ENCODE measurements at regions not wholly inside any gene's neighbourhood (a gene's known extent, or its start where the extent isn't known, plus 50 kb on each side); places are given as distances from the start of the nearest gene placed in this dataset.

DNA sequence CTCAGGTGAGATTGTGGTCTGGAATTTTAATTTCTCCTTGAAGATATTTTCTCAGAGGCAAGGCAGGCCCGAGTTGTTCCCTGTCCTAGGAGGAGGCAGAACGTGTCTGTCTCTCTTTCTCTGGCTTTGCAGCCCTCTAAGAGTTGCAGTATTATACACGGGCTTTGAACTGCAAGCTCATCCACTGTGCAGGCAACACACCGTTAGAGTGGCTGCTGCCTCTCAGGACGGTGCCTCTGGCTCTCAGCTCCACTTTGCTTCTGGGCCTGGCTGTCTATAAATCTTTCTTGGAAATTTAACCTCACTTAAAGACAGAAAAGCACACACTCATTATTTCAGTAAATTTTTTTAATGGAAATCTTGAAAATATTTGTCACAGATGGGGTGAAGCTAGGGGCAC is 170.1 kb upstream of the ADCY2 start:
- Histone ChIP-seq H3K4me3 (ENCODE audit: insufficient read depth, low read depth, low read length) (no peak overlapping the region), H3K27me3 (ENCODE audit: control insufficient read depth, insufficient read depth, low read length, poor library complexity, severe bottlenecking) (no peaks in the 10 kb centered on the region), H3K9me3 (ENCODE audit: control insufficient read depth, low read length) (no peaks in the 10 kb centered on the region), H3K27ac (ENCODE audit: insufficient read depth, low read depth, low read length, poor library complexity, severe bottlenecking) (no peak overlapping the region), H3K4me1 (ENCODE audit: control insufficient read depth, insufficient read depth, low read length) (no peaks in the 10 kb centered on the region), H3K36me3 (ENCODE audit: control insufficient read depth, insufficient read depth, low read length) (no peaks in the 10 kb centered on the region)
- 92 to 95% methylated on average over 5 of the region's 5 CpGs for WGBS, 2 experiments

DNA sequence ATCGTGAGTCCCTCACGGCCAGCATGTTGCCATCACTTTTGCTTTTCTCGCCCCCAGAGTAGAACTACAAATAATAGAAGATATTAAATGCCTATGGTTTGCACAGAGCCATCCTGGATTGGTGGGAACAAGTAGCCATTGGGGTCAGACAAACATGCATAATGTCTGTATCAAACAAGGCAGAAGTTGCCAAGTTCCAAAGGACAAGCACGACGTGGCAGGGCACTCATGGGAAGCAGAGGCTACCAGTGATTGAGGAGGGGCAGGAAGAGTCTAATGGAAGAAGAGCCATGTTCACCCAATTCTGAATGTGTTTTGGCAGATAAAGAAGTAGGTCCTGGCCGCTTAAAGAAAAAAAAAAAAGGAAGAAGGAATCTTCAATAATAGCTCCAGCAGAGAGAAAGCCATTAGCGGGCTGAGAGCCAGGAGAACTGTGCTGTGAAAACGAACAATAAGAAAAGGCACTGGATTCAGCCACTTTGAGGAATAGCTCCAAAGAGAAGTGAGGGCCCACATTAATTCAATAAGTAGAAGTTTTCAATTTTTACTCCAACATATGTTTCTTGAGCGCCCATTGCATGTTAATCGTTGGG is 153.7 kb upstream of the ADCY2 start:
- no peak overlapping the region for H3K27ac ChIP-seq (ENCODE audit: insufficient read depth, low read depth, low read length, poor library complexity, severe bottlenecking)
- WGBS, 2 experiments = 90% methylated on average over 9 to 10 of the region's 10 CpGs

DNA sequence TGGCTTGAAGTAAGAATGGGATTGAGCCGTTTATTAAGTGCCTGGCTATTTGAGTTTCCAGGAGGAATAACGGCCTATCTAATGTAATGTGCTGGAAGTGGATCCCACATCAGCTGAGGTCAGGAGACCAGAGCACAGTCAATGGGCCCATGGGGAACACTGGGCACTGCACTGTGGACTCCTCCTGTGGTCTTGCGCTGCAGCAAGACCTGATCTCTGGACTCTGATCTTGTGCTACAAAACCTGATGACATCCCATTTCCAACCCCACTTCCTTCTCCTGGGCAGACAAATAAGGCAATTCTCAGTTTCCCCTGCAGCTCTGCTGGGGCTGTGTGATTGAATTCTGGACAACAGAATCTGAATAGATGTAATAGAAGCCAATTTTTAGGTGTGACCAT is 151.7 kb upstream of the ADCY2 start:
- H3K4me3 ChIP-seq (ENCODE audit: insufficient read depth, low read depth, low read length) = no peak overlapping the region
- H3K4me1 ChIP-seq (ENCODE audit: control insufficient read depth, insufficient read depth, low read length) = peaks cover 12% of the 10 kb centered on the region
- H3K36me3 ChIP-seq (ENCODE audit: control insufficient read depth, insufficient read depth, low read length) = no peaks in the 10 kb centered on the region
- no peak overlapping the region for H3K27ac ChIP-seq (ENCODE audit: insufficient read depth, low read depth, low read length, poor library complexity, severe bottlenecking)
- no peaks in the 10 kb centered on the region for H3K9me3 ChIP-seq (ENCODE audit: control insufficient read depth, low read length)
- H3K27me3 ChIP-seq (ENCODE audit: control insufficient read depth, insufficient read depth, low read length, poor library complexity, severe bottlenecking) = no peaks in the 10 kb centered on the region
- WGBS, 2 experiments = 95% methylated on average over 3 of the region's 3 CpGs

More for the DNA sequence above, 153.7 kb upstream of the ADCY2 start:
- Histone ChIP-seq H3K36me3 (ENCODE audit: control insufficient read depth, insufficient read depth, low read length) (no peaks in the 10 kb centered on the region), H3K9me3 (ENCODE audit: control insufficient read depth, low read length) (no peaks in the 10 kb centered on the region), H3K4me3 (ENCODE audit: insufficient read depth, low read depth, low read length) (no peak overlapping the region), H3K27me3 (ENCODE audit: control insufficient read depth, insufficient read depth, low read length, poor library complexity, severe bottlenecking) (no peaks in the 10 kb centered on the region), H3K4me1 (ENCODE audit: control insufficient read depth, insufficient read depth, low read length) (peaks cover 12% of the 10 kb centered on the region)

DNA sequence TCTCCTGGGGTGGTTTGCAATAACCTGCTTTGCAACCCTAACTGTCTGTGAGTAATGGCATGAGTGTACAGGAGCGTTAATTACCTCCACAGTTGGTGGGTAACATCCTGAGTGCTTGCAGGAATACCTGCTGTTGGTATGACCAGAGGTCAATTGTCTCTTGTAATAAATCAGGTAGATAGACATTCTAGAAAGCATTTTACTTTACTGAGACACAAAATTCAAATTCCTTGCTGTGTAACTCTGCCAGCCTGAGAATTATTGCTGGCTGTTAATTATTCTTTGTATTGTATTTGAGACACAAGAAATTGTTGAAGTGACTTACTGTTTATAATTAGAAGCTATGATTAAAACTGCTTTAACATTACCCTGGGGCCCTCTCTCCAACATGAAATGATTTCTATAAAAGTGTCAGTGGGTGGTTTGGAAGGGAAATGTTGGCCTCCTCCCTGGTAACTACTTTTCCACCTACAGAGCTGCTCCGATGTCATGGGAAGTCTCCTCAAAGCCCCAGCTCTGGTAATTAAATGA is 150.8 kb upstream of the ADCY2 start:
- 86 to 89% methylated on average over 2 of the region's 2 CpGs for WGBS, 2 experiments
- Histone ChIP-seq H3K27me3 (ENCODE audit: control insufficient read depth, insufficient read depth, low read length, poor library complexity, severe bottlenecking) (no peaks in the 10 kb centered on the region), H3K4me3 (ENCODE audit: insufficient read depth, low read depth, low read length) (no peak overlapping the region), H3K4me1 (ENCODE audit: control insufficient read depth, insufficient read depth, low read length) (peaks cover 12% of the 10 kb centered on the region), H3K9me3 (ENCODE audit: control insufficient read depth, low read length) (no peaks in the 10 kb centered on the region), H3K27ac (ENCODE audit: insufficient read depth, low read depth, low read length, poor library complexity, severe bottlenecking) (no peak overlapping the region), H3K36me3 (ENCODE audit: control insufficient read depth, insufficient read depth, low read length) (no peaks in the 10 kb centered on the region)

DNA sequence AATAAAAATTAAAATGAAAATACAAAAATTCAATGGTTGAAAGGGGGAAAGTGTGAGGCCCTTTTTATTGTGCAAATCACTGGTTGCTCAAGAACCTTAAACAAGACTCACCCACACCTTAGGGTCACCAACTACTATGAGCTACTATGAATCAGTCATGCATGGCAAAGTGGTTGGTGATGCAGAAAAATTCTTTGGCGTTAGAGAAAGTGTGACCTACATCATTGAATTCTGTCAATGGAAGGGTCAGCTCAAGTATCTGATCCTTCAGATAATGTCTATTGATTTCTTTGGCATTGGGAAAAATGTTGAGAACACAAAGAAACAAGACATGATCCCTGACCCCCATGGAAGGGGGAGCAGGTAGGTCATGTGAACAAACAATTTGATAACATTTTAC is 149.7 kb upstream of the ADCY2 start:
- no peaks in the 10 kb centered on the region for H3K27me3 ChIP-seq (ENCODE audit: control insufficient read depth, insufficient read depth, low read length, poor library complexity, severe bottlenecking)
- H3K9me3 ChIP-seq (ENCODE audit: control insufficient read depth, low read length) = no peaks in the 10 kb centered on the region
- H3K4me1 ChIP-seq (ENCODE audit: control insufficient read depth, insufficient read depth, low read length) = peaks cover 12% of the 10 kb centered on the region
- H3K4me3 ChIP-seq (ENCODE audit: insufficient read depth, low read depth, low read length) = no peak overlapping the region
- 73 to 77% methylated on average over 1 of the region's 1 CpG for WGBS, 2 experiments
- no peak overlapping the region for H3K27ac ChIP-seq (ENCODE audit: insufficient read depth, low read depth, low read length, poor library complexity, severe bottlenecking)
- H3K36me3 ChIP-seq (ENCODE audit: control insufficient read depth, insufficient read depth, low read length) = no peaks in the 10 kb centered on the region

DNA sequence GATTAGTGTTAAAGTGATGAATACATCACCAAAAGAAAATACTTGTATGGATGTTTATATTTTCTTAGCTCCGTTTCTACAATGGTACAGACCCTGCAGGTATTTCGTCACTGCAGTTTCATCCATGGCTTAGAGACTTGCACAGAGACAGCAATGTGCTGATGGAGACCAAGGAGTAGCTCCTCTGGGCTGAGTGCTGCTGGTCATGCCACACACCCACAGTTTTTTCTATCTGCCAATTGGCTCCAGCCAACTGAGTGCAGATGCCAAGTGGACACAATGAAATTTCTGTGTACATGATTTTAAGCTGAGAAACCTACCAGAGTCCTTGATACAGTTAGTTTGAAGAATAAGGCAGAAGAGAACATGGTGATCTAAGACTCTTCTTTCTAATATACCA is 145.9 kb upstream of the ADCY2 start:
- Histone ChIP-seq H3K4me3 (ENCODE audit: insufficient read depth, low read depth, low read length) (no peak overlapping the region), H3K36me3 (ENCODE audit: control insufficient read depth, insufficient read depth, low read length) (no peaks in the 10 kb centered on the region), H3K27ac (ENCODE audit: insufficient read depth, low read depth, low read length, poor library complexity, severe bottlenecking) (no peak overlapping the region), H3K4me1 (ENCODE audit: control insufficient read depth, insufficient read depth, low read length) (peaks cover 8% of the 10 kb centered on the region), H3K9me3 (ENCODE audit: control insufficient read depth, low read length) (no peaks in the 10 kb centered on the region), H3K27me3 (ENCODE audit: control insufficient read depth, insufficient read depth, low read length, poor library complexity, severe bottlenecking) (no peaks in the 10 kb centered on the region)
- 92 to 95% methylated on average over 2 of the region's 2 CpGs for WGBS, 2 experiments

DNA sequence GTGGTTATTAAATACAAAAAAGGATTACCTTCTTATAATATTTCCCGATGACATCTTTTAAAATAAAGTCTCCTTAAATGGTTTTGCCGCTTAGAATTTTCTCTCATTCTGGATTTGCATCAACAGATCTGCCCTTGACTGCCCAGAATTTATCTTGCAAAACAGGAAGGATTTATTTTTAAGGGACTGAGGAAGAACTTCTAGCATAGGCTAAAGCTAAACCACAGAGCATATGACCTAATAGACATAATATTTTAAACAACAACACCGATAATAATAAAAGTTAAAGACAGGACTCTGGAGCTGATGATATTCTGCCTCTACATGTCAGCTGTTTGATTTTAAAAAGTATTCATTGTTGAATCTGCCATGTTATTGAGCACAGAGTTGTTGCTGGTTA is 145.3 kb upstream of the ADCY2 start:
- no peak overlapping the region for H3K27ac ChIP-seq (ENCODE audit: insufficient read depth, low read depth, low read length, poor library complexity, severe bottlenecking)
- 89 to 100% methylated on average over 3 of the region's 3 CpGs for WGBS, 2 experiments
- H3K36me3 ChIP-seq (ENCODE audit: control insufficient read depth, insufficient read depth, low read length) = no peaks in the 10 kb centered on the region
- H3K9me3 ChIP-seq (ENCODE audit: control insufficient read depth, low read length) = no peaks in the 10 kb centered on the region
- H3K4me1 ChIP-seq (ENCODE audit: control insufficient read depth, insufficient read depth, low read length) = peaks cover 8% of the 10 kb centered on the region
- no peak overlapping the region for H3K4me3 ChIP-seq (ENCODE audit: insufficient read depth, low read depth, low read length)
- H3K27me3 ChIP-seq (ENCODE audit: control insufficient read depth, insufficient read depth, low read length, poor library complexity, severe bottlenecking) = no peaks in the 10 kb centered on the region

DNA sequence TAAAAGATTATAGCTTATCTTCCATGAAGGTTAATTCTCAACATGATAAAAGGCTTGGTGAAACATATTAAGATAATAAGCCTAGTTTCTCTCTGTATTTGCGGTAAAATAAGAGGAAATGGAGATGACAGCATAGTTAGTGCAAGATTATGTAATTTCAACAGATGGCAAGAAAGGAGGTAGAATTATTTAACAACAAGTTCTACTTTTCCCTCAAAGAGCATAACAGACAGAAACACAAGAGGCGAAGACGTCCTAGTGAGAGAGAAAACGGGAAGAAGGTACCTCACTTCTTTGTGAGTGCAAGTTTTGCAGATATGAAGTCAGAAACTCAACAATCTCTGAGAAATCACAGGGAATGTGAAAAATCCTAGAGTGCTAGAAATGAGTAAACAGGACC is 144.8 kb upstream of the ADCY2 start:
- 91 to 100% methylated on average over 4 of the region's 4 CpGs for WGBS, 2 experiments
- Histone ChIP-seq H3K27me3 (ENCODE audit: control insufficient read depth, insufficient read depth, low read length, poor library complexity, severe bottlenecking) (no peaks in the 10 kb centered on the region), H3K27ac (ENCODE audit: insufficient read depth, low read depth, low read length, poor library complexity, severe bottlenecking) (no peak overlapping the region), H3K36me3 (ENCODE audit: control insufficient read depth, insufficient read depth, low read length) (no peaks in the 10 kb centered on the region), H3K4me1 (ENCODE audit: control insufficient read depth, insufficient read depth, low read length) (peaks cover 8% of the 10 kb centered on the region), H3K4me3 (ENCODE audit: insufficient read depth, low read depth, low read length) (no peak overlapping the region), H3K9me3 (ENCODE audit: control insufficient read depth, low read length) (no peaks in the 10 kb centered on the region)

DNA sequence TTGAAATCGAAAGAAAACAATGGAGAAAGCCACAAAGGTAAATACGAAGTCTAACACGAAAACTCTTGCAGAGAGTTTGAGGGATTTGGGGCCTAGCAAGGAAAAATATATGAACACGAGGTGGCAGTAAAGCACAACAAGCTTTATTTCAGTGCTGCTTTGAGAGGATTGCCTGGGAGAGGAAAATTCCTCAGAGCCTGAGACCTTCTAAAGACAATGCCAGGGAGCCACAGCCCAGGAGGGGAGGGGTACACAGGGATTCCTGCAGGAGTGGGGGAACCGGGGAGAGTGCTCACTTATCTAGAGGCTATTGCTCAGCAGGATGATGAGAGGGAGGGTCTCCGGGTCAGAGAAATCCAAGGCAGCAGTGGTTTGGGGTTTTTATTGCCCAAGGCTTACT is 134.9 kb upstream of the ADCY2 start:
- Histone ChIP-seq H3K36me3 (ENCODE audit: control insufficient read depth, insufficient read depth, low read length) (no peaks in the 10 kb centered on the region), H3K9me3 (ENCODE audit: control insufficient read depth, low read length) (no peaks in the 10 kb centered on the region), H3K27ac (ENCODE audit: insufficient read depth, low read depth, low read length, poor library complexity, severe bottlenecking) (no peak overlapping the region), H3K27me3 (ENCODE audit: control insufficient read depth, insufficient read depth, low read length, poor library complexity, severe bottlenecking) (no peaks in the 10 kb centered on the region), H3K4me1 (ENCODE audit: control insufficient read depth, insufficient read depth, low read length) (no peaks in the 10 kb centered on the region), H3K4me3 (ENCODE audit: insufficient read depth, low read depth, low read length) (no peak overlapping the region)
- 12 to 17% methylated on average over 6 of the region's 6 CpGs for WGBS, 2 experiments

DNA sequence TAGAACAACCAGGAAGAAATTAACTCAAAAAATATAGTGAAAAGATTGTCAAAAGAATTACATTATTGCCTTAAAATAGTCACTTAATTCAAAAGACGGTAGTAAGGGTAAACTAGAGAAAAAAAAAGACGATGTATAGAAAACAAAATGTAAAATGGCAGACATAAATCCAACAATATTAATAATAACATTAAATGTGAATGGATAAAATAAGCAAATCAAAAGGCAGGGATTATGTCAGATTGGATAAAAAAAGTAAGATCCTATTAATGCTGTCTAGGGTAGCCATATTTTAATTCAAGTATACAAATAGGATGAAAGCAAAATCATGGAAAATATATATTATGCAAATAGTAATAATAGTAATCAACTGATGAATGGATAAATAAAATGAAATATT is 134.0 kb upstream of the ADCY2 start:
- no peak overlapping the region for H3K4me3 ChIP-seq (ENCODE audit: insufficient read depth, low read depth, low read length)
- H3K27me3 ChIP-seq (ENCODE audit: control insufficient read depth, insufficient read depth, low read length, poor library complexity, severe bottlenecking) = no peaks in the 10 kb centered on the region
- H3K27ac ChIP-seq (ENCODE audit: insufficient read depth, low read depth, low read length, poor library complexity, severe bottlenecking) = no peak overlapping the region
- H3K4me1 ChIP-seq (ENCODE audit: control insufficient read depth, insufficient read depth, low read length) = no peaks in the 10 kb centered on the region
- WGBS, 2 experiments = no CpG with 5 or more reads among the region's 2 CpGs
- H3K36me3 ChIP-seq (ENCODE audit: control insufficient read depth, insufficient read depth, low read length) = no peaks in the 10 kb centered on the region
- no peaks in the 10 kb centered on the region for H3K9me3 ChIP-seq (ENCODE audit: control insufficient read depth, low read length)
